ENCODE measurements at regions not wholly inside any gene's neighbourhood (a gene's known extent, or its start where the extent isn't known, plus 50 kb on each side); places are given as distances from the start of the nearest gene placed in this dataset.

- TF ChIP-seq, protein P1, sequence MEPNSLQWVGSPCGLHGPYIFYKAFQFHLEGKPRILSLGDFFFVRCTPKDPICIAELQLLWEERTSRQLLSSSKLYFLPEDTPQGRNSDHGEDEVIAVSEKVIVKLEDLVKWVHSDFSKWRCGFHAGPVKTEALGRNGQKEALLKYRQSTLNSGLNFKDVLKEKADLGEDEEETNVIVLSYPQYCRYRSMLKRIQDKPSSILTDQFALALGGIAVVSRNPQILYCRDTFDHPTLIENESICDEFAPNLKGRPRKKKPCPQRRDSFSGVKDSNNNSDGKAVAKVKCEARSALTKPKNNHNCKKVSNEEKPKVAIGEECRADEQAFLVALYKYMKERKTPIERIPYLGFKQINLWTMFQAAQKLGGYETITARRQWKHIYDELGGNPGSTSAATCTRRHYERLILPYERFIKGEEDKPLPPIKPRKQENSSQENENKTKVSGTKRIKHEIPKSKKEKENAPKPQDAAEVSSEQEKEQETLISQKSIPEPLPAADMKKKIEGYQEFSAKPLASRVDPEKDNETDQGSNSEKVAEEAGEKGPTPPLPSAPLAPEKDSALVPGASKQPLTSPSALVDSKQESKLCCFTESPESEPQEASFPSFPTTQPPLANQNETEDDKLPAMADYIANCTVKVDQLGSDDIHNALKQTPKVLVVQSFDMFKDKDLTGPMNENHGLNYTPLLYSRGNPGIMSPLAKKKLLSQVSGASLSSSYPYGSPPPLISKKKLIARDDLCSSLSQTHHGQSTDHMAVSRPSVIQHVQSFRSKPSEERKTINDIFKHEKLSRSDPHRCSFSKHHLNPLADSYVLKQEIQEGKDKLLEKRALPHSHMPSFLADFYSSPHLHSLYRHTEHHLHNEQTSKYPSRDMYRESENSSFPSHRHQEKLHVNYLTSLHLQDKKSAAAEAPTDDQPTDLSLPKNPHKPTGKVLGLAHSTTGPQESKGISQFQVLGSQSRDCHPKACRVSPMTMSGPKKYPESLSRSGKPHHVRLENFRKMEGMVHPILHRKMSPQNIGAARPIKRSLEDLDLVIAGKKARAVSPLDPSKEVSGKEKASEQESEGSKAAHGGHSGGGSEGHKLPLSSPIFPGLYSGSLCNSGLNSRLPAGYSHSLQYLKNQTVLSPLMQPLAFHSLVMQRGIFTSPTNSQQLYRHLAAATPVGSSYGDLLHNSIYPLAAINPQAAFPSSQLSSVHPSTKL (CRISPR knock-in tag; IDR thresholded peaks at IDR 0.05) = no peak
- TF ChIP-seq SSRP1 (CRISPR knock-in tag; IDR thresholded peaks at IDR 0.05) (no peak), SCMH1 (CRISPR knock-in tag; IDR thresholded peaks at IDR 0.05; ENCODE audit: borderline replicate concordance) (no peak), ZBTB7A (CRISPR knock-in tag; IDR thresholded peaks at IDR 0.05) (no peak), SRSF4 (IDR thresholded peaks at IDR 0.05; ENCODE audit: low read depth, low read length, poor library complexity, severe bottlenecking) (no peak)
These were observed 82.2 kb upstream of the MAFB start (continued) for GRCh38 chr20:40771308-40771610.

DNA sequence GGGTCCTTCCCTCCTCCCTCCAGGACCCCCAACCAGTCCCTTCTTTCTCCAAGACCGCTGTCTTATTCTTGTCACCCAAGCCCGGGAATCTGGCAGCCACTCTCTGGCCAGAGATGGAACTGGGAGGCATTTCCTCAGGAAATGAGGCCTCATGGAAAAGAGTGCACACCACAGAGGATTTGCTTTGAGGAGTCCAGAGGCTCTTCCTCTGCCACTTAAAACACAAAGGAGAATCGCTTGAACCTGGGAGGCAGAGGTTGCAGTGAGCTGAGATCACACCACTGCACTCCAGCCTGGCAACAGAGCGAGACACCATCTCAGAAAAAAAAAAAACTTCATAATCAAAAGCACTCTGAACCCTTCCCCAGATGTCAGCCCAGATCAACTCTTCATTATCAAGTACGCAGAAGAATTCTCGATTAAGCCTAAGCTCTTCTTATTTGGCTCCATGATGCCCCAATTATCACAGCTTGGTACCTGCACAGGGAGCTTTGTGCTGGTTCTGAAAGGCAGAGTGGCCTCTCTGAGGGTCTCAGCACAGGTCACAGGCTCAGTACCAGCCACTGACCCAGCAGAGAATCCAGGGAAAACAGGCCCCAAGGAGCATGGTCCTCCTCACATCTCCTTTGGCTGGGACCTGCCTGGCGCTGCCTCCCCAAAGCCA, 82.9 kb upstream of the MAFB start:
- no TSS peak for BruUV-seq (replicated peaks)
- ATAC-seq = no peak
- TF ChIP-seq KAT2B (IDR thresholded peaks at IDR 0.05; ENCODE audit: borderline replicate concordance, low read depth, low read length) = no peak
- no peak for TF ChIP-seq ZNF772 (CRISPR knock-in tag; IDR thresholded peaks at IDR 0.05)
- TF ChIP-seq RXRB (CRISPR knock-in tag; IDR thresholded peaks at IDR 0.05; ENCODE audit: borderline replicate concordance) = no peak
- no peak for TF ChIP-seq ZSCAN29 (CRISPR knock-in tag; conservative IDR thresholded peaks at IDR 0.05)
- no peak for TF ChIP-seq ZNF383 (CRISPR knock-in tag; IDR thresholded peaks at IDR 0.05; ENCODE audit: borderline replicate concordance)
- intact Hi-C loops (cut with micrococcal nuclease; ENCODE audit: unreplicated experiment) = no loop called here
- Histone ChIP-seq H3K27ac (ENCODE audit: extremely low read length, insufficient read depth, low read length) (no peak overlapping the region), H3K36me3 (replicated peaks in 1 of 2; ENCODE audit: control insufficient read depth in 1 of 2, insufficient read depth in 2 of 2, low read length in 2 of 2) (no peaks in the 10 kb centered on the region), H3K4me1 (ENCODE audit: insufficient read depth, low read length) (no peaks in the 10 kb centered on the region), H3K4me2 (ENCODE audit: low read depth, low read length) (no peak overlapping the region), H4K20me1 (ENCODE audit: insufficient read depth, low read length) (no peaks in the 10 kb centered on the region), H3K9me3 (ENCODE audit: low read length) (no peaks in the 10 kb centered on the region), H3K79me2 (ENCODE audit: insufficient read depth, low read length) (no peaks in the 10 kb centered on the region), H3K4me3 (replicated peaks in 1 of 3; ENCODE audit: insufficient read depth in 1 of 3, low read depth in 2 of 3, low read length in 3 of 3) (no peak overlapping the region), H3K9ac (ENCODE audit: insufficient read depth, low read depth, low read length) (no peak overlapping the region), H3K27me3 (ENCODE audit: control insufficient read depth in 1 of 2, insufficient read depth in 2 of 2, low read length in 2 of 2) (0 out of 5 replicates have a peak, but pooled peaks cover 0 to 9% of the 10 kb centered on the region in 2 experiments), H2AFZ (ENCODE audit: low read length) (no peak overlapping the region)
- DNase-seq (ENCODE audit: low spot score) = no peak
- 9% methylated on average over 7 of the region's 7 CpGs for WGBS (ENCODE audit: low lambda C conversion rate)
- in situ Hi-C loops (cut with HindIII; ENCODE audit: extremely low pct_ligation_motif_present, low pct_unique_long_range_greater_than_20kb) = no loop called here
- no peak for FAIRE-seq
- ChIA-PET CTCF (ENCODE audit: low intra/inter-chr PET ratio, low total read pairs) (no interaction called here), POLR2A (no interaction called here)
